Activated T-cell treated with anti-CD3 and anti-CD28 coated beads for 1 hour (primary cell): ENCODE measurements at regions not wholly inside any gene's neighbourhood (a gene's known extent, or its start where the extent isn't known, plus 50 kb on each side); places are given as distances from the start of the nearest gene placed in this dataset.

Experiments
- DNase-seq: peaks from one replicate; pipeline ENCODE4 v3.0.0-alpha.2; 2020; ENCODE audit warnings: low read depth

DNA sequence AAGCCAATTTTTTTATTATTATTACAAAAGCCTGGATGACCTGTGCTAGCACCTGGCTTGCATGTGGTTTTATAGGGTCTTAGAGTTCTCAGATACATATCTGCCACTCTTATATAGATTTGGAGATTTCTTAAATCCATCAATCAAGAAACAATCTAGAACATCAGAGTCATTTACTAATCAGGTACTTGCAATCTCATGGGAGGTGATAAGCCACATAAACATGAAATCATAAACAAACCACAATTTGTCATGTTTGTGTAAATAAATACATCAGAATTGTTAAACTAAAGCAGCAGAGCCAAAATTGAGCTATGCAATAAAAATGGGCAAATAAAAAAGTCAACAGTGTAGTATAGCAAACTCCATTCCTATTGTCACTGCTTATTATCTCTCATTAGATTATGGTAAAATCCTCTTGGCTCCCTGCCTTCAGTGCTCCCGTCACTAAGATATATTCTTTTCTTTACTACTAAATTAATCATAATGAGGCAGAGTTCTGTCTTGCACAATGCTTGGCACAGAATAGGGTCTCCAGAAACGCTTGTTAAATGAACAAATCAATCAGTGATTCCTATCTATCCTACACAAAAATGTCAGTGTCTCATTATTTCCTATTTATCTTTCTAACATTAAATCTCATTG is 108.7 kb upstream of the TTC29 start:
- DNase-seq: no peak

GRCh38 chr4:147056940-147057610 is 111.4 kb upstream of the TTC29 start:
- no peak for DNase-seq

- no peak for DNase-seq
These were observed 112.0 kb upstream of the TTC29 start for GRCh38 chr4:147057611-147058190.

DNA sequence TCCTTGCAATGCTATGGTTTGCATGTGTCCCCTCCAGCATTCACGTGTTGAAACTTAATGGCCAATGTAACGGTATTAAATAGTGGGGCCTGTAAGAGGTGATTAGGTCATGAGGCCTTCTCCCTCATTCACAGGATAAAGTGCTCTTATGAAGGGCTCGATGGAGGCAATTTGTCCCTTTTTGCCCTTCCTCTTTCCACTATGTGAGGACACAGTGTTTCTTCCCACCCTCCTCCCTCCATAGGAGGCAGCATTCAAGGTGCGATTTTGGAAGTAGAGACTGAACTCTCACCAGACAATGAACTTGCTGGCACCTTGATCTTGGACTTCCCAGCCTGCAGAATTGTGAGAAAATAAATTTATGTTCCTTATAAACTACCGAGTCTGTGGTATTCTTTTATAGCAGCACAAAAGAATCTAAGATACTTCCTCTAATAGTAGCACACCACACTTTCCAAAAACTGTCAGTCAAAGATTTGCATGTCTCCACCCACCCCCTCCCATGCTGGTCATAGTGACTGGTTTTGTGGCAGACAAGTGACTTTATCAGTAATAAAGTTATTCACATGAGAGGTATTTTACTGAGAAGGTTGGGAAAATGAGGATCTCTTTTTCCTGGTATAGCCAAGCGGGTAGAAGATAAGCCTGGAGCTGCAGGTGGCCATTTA is 113.5 kb upstream of the TTC29 start:
- no peak for DNase-seq

DNA sequence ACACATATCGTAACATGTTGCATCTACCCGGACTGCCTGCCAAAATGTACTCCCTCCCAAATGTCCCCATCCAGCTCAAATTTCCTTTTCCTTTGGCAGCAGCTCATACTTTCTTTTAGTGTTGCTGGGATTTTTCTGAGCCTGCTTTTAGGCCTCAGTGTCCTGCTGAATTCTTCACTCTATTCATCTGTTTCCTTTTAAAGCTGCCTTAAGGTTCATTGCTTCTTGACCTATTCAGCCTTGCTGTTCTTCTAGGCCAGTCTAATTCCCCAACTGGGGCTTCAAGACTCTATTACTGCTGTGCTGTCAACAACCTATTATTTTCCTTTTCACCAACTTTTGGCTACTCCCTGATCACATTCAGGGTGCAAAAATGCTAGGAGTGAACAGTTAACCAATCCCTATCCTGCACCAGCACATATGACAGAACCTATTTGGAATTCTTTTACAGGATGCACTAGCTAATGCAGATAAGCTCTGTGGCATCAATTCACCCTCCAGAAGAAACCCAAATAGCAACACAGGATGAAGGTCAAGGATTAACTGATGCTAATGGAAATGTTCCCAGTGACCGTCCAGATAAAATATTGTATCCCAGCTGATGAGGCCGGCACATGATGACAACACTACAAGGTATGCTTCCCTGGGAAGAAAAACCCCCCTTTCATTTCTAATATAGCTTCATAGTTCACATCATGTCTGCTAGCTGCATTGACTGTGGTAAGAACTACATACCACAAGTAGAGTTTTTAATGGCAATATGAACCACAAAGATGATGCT is 114.7 kb upstream of the TTC29 start:
- no peak for DNase-seq

- DNase-seq: no peak
These were observed 119.2 kb upstream of the TTC29 start for GRCh38 chr4:147064856-147065255.

DNA sequence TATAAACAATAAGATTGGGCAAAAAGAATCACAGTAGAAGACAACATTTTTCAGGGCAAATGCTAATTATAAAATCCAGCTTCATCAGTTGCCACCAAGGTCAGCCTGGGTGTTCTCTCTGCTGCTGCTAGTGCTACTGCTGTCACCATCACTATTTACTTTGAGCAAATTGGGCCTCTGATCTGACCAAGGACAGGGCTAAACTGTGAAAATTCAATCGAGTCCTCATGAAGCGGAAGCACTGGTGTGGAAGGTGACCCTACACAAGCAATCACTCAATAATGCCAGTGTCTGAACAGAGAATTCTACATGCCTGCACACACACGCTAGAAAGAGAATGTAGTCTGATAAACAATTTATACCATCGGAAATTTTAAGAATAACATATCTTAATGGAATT is 122.9 kb upstream of the TTC29 start:
- no peak for DNase-seq

DNA sequence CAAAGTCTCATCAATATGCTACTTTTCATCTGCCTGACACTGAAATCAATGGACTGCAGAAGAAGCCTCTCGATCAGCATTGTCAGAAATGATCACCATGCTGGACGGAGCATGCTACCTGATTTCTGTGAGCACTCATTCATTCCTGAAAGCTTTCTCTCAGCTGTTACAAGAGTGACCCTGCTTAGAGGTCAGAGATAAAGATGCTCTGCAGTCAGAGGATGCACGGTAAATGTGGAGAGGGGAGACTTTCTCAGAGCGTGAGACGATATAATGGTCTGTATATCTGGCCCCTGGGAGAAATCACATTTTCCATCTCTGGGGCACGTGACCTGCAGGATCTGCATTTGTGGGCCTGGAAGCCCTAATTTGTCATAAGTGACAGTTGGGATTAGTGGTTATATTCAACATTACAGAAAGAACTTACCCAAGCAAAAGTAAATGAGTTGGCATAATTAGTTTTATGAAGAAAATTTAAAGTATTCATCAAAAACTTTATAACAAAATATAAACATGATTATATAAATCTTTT is 125.6 kb upstream of the TTC29 start:
- no peak for DNase-seq

GRCh38 chr4:147076179-147076578 is 130.5 kb upstream of the TTC29 start:
- DNase-seq: no peak

GRCh38 chr4:147076728-147077127 is 131.1 kb upstream of the TTC29 start:
- DNase-seq: no peak

DNA sequence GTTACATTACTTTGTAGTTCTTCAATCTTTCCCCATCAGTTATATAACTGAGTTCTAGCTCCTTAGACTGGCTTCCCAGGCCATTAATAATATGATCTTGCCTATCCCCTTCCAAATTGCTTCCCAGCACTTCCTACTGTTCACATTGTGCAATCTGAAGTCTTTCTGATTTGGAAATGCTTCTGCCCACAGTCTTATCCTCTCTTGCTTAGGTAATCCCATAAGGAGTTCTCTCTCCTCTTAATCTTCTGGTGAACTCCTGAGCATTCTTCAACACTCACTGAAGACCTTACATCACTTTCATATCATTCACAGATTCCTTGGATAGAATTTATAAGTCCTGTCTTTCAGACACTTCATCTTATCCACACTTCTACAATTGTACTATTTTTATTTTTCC is 132.7 kb upstream of the TTC29 start:
- DNase-seq: no peak

- no peak for DNase-seq
These were observed 133.4 kb upstream of the TTC29 start for GRCh38 chr4:147078875-147079658.

DNA sequence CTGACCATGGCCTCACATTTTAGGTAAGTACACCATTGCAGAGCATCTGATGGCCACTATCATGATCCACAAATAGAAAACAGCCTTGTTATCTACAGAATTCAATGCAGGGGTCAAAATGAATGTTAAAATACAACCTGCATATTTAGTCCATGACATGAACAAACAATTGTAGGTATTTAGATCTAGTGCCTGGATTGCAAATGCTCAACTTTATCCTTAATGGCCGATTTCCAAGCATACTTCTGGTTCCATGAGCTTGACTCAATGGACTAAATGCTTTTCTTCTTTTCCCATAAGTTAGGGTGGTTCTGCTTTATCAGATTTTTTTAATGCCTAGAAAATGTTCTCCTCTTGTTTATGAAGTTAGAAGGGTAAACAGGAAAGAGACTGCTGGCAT is 139.2 kb upstream of the TTC29 start:
- DNase-seq: no peak

- DNase-seq: no peak
These were observed 140.1 kb upstream of the TTC29 start for GRCh38 chr4:147085781-147086180.

GRCh38 chr4:147088146-147088545 is 142.5 kb upstream of the TTC29 start:
- no peak for DNase-seq

- no peak for DNase-seq
These were observed 144.8 kb upstream of the TTC29 start for GRCh38 chr4:147090486-147090885.

DNA sequence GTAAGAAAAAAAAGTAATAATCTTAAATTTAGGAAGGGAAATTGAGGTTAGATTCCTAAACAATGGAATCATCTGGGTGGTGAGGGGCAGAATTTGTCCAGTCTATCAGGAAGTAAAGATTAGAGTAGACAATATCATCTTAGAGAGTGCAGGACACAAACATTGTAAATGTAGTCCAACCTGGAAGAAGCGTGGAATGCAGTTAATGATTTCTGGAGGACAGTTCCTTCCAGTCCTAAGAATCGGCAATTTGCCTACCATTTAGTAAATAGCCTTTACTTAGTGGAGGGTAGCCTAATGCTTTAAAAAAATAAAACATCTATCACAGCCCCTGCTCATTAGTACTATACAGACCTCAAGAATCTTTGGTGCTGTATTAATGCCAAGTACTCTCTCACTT is 147.5 kb upstream of the TTC29 start:
- DNase-seq: no peak

GRCh38 chr4:147094238-147094637 is 148.6 kb upstream of the TTC29 start:
- no peak for DNase-seq

GRCh38 chr4:147096667-147097604 is 151.3 kb upstream of the TTC29 start:
- no peak for DNase-seq

- no peak for DNase-seq
These were observed 156.0 kb upstream of the TTC29 start for GRCh38 chr4:147101678-147102077.
